IMR-90 (cell line): ENCODE measurements at regions not wholly inside any gene's neighbourhood (a gene's known extent, or its start where the extent isn't known, plus 50 kb on each side); places are given as distances from the start of the nearest gene placed in this dataset.

Experiments used
- CEBPB ChIP-seq: IDR thresholded peaks from 2 replicates; pipeline ENCODE4 v1.6.1; 2012; ENCODE audit warnings: low read depth, low read length, improper control_type of control experiment
- CHD1 ChIP-seq: IDR thresholded peaks from 2 replicates; pipeline ENCODE4 v1.6.1; 2012; ENCODE audit warnings: low read depth, low read length, improper control_type of control experiment
- FOS ChIP-seq: fragments of 150-350 bp; IDR thresholded peaks from 2 replicates; pipeline ENCODE4 v1.6.1; 2016; ENCODE audit warnings: low read depth, low read length
- MAFK ChIP-seq: IDR thresholded peaks from 2 replicates; pipeline ENCODE4 v1.6.1; 2012; ENCODE audit warnings: low read depth, low read length, improper control_type of control experiment
- MAZ ChIP-seq: IDR thresholded peaks from 2 replicates; pipeline ENCODE4 v1.6.1; 2012; ENCODE audit warnings: low read depth, mild to moderate bottlenecking, low read length, improper control_type of control experiment, moderate library complexity, borderline replicate concordance
- MXI1 ChIP-seq: IDR thresholded peaks from 2 replicates; pipeline ENCODE4 v1.6.1; 2012; ENCODE audit warnings: low read depth, mild to moderate bottlenecking, low read length, moderate library complexity, borderline replicate concordance
- POLR2A ChIP-seq: IDR thresholded peaks from 2 replicates; pipeline ENCODE4 v1.6.1; 2012; ENCODE audit warnings: mild to moderate bottlenecking, low read depth, low read length
- RAD21 ChIP-seq: IDR thresholded peaks from 2 replicates; pipeline ENCODE4 v1.6.1; 2012; ENCODE audit warnings: low read length, improper control_type of control experiment
- RCOR1 ChIP-seq: IDR thresholded peaks from 2 replicates; pipeline ENCODE4 v1.6.1; 2012; ENCODE audit warnings: mild to moderate bottlenecking, low read length, improper control_type of control experiment; ENCODE audit not compliant: insufficient replicate concordance
- SMC3 ChIP-seq: fragments of 150-350 bp; IDR thresholded peaks from 2 replicates; pipeline ENCODE4 v1.6.1; 2016; ENCODE audit warnings: low read depth, mild to moderate bottlenecking, antibody characterized with exemption, low read length, moderate library complexity
- TF ChIP-seq, protein P1 (sequence below): conservative IDR thresholded peaks from 2 replicates; pipeline ENCODE4 v1.5.1; 2012; ENCODE audit warnings: mild to moderate bottlenecking, low read depth, low read length, improper control_type of control experiment
- TF ChIP-seq, protein P2 (sequence below): fragments of 150-350 bp; IDR thresholded peaks from 2 replicates; pipeline ENCODE4 v1.6.1; 2017; ENCODE audit warnings: mild to moderate bottlenecking, antibody characterized with exemption, low read length, low read depth
- TF ChIP-seq, protein P3 (sequence below): fragments of 150-350 bp; IDR thresholded peaks from 2 replicates; pipeline ENCODE4 v1.6.1; 2016; ENCODE audit warnings: low read depth, mild to moderate bottlenecking, low read length, moderate library complexity, borderline replicate concordance

DNA sequence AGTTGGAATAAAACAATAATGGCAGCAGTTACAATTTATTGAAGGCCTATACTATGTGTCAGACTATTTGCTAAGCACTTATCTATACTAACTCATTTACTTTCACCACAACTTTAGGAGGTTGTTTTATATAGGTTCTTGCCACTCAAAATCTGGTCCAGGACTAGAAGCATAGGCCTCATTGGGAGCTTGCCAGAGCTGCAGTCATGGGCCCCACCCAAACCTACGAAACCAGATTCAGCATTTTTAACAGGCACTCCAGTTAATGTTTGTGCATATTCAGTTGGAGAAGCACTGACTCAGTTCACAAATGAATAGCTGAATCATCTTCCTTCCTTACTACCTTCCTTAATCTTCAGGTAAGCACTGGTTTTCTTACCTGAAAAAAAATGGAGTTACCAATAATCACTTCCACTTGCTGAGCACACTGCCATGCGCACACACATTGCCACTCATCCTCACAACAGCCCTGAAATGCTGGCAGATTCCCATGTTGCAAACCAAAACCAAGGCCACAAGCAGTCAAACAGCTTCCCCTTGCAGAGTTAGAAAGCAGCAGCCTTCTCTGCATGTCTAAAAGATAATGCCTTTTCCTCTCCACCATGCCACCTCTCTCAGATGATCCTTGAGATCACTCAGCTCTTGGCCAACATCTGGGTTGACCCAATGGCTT lies 122.4 kb downstream of the SLC16A9 start:
- TF ChIP-seq, protein P1, sequence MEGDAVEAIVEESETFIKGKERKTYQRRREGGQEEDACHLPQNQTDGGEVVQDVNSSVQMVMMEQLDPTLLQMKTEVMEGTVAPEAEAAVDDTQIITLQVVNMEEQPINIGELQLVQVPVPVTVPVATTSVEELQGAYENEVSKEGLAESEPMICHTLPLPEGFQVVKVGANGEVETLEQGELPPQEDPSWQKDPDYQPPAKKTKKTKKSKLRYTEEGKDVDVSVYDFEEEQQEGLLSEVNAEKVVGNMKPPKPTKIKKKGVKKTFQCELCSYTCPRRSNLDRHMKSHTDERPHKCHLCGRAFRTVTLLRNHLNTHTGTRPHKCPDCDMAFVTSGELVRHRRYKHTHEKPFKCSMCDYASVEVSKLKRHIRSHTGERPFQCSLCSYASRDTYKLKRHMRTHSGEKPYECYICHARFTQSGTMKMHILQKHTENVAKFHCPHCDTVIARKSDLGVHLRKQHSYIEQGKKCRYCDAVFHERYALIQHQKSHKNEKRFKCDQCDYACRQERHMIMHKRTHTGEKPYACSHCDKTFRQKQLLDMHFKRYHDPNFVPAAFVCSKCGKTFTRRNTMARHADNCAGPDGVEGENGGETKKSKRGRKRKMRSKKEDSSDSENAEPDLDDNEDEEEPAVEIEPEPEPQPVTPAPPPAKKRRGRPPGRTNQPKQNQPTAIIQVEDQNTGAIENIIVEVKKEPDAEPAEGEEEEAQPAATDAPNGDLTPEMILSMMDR = no peak
- TF ChIP-seq, protein P2, sequence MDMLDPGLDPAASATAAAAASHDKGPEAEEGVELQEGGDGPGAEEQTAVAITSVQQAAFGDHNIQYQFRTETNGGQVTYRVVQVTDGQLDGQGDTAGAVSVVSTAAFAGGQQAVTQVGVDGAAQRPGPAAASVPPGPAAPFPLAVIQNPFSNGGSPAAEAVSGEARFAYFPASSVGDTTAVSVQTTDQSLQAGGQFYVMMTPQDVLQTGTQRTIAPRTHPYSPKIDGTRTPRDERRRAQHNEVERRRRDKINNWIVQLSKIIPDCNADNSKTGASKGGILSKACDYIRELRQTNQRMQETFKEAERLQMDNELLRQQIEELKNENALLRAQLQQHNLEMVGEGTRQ = no peak
- TF ChIP-seq POLR2A = no peak
- no peak for TF ChIP-seq MAFK
- TF ChIP-seq FOS = no peak
- TF ChIP-seq SMC3 = no peak
- no peak for TF ChIP-seq MXI1
- no peak for TF ChIP-seq RAD21
- TF ChIP-seq, protein P3, sequence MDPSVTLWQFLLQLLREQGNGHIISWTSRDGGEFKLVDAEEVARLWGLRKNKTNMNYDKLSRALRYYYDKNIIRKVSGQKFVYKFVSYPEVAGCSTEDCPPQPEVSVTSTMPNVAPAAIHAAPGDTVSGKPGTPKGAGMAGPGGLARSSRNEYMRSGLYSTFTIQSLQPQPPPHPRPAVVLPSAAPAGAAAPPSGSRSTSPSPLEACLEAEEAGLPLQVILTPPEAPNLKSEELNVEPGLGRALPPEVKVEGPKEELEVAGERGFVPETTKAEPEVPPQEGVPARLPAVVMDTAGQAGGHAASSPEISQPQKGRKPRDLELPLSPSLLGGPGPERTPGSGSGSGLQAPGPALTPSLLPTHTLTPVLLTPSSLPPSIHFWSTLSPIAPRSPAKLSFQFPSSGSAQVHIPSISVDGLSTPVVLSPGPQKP = no peak
- TF ChIP-seq MAZ = no peak
- TF ChIP-seq CHD1 = no peak
- no peak for TF ChIP-seq CEBPB
- no peak for TF ChIP-seq RCOR1
